ENCODE measurements at regions not wholly inside any gene's neighbourhood (a gene's known extent, or its start where the extent isn't known, plus 50 kb on each side); places are given as distances from the start of the nearest gene placed in this dataset.
"Not testable (repeated sequence)": the region's sequence is repeated elsewhere in the genome, so short reads cannot be mapped to it uniquely, and the experiment has no call there.

GRCh38 chr5:40274568-40274967 is 405.1 kb upstream of the PTGER4 start:
- no peak for DNase-seq

GRCh38 chr5:40273936-40274335 is 405.8 kb upstream of the PTGER4 start:
- no peak for DNase-seq

- no peak for DNase-seq
Observed at GRCh38 chr5:40271476-40271875, 408.2 kb upstream of the PTGER4 start.

- no peak for DNase-seq
Observed at GRCh38 chr5:40270274-40270845, 409.4 kb upstream of the PTGER4 start.

GRCh38 chr5:40268088-40268487 is 411.6 kb upstream of the PTGER4 start:
- DNase-seq = no peak

GRCh38 chr5:40266952-40267351 is 412.8 kb upstream of the PTGER4 start:
- DNase-seq = no peak

- no peak for DNase-seq
Observed at GRCh38 chr5:40261984-40262383, 417.7 kb upstream of the PTGER4 start.

- no peak for DNase-seq
Observed at GRCh38 chr5:40260361-40260760, 419.4 kb upstream of the PTGER4 start.

- DNase-seq = no peak
Observed at GRCh38 chr5:40258222-40258621, 421.5 kb upstream of the PTGER4 start.

- no peak for DNase-seq
Observed at GRCh38 chr5:40240671-40241070, 439.0 kb upstream of the PTGER4 start.

GRCh38 chr5:40240111-40240510 is 439.6 kb upstream of the PTGER4 start:
- DNase-seq = no peak

- no peak for DNase-seq
Observed at GRCh38 chr5:40238066-40238745, 441.5 kb upstream of the PTGER4 start.

- DNase-seq = no peak
Observed at GRCh38 chr5:40235471-40236400, 444.0 kb upstream of the PTGER4 start.

GRCh38 chr5:40233268-40233667 is 446.4 kb upstream of the PTGER4 start:
- no peak for DNase-seq

GRCh38 chr5:40227931-40228330 is 451.8 kb upstream of the PTGER4 start:
- no peak for DNase-seq

GRCh38 chr5:40227366-40227765 is 452.3 kb upstream of the PTGER4 start:
- no peak for DNase-seq

GRCh38 chr5:40226906-40227305 is 452.8 kb upstream of the PTGER4 start:
- no peak for DNase-seq

GRCh38 chr5:40225147-40225546 is 454.6 kb upstream of the PTGER4 start:
- DNase-seq = not testable (repeated sequence)

- no peak for DNase-seq
Observed at GRCh38 chr5:40224421-40224820, 455.3 kb upstream of the PTGER4 start.

- peak; percentile 34 for DNase-seq
Observed at GRCh38 chr5:40223884-40224402, 455.8 kb upstream of the PTGER4 start.

- DNase-seq = no peak
Observed at GRCh38 chr5:40221796-40222195, 457.9 kb upstream of the PTGER4 start.

- DNase-seq = no peak
Observed at GRCh38 chr5:40221255-40221654, 458.5 kb upstream of the PTGER4 start.

- DNase-seq = no peak
Observed at GRCh38 chr5:40220260-40220659, 459.5 kb upstream of the PTGER4 start.

- no peak for DNase-seq
Observed at GRCh38 chr5:40217553-40217952, 462.2 kb upstream of the PTGER4 start.

Data from CD4-positive, alpha-beta T cell treated with Interleukin-12 subunit alpha and Interleukin-12 subunit beta, for 1 hour (primary cell).